HG02938 (cell line): ENCODE measurements at regions not wholly inside any gene's neighbourhood (a gene's known extent, or its start where the extent isn't known, plus 50 kb on each side); places are given as distances from the start of the nearest gene placed in this dataset.

Experiments
- ATAC-seq: cut with Tn5 transposase; IDR thresholded peaks from one replicate; pipeline ENCODE4 v1.9.1; 2021; ENCODE audit warnings: mild to moderate bottlenecking, moderate library complexity; ENCODE audit not compliant: unreplicated experiment

DNA sequence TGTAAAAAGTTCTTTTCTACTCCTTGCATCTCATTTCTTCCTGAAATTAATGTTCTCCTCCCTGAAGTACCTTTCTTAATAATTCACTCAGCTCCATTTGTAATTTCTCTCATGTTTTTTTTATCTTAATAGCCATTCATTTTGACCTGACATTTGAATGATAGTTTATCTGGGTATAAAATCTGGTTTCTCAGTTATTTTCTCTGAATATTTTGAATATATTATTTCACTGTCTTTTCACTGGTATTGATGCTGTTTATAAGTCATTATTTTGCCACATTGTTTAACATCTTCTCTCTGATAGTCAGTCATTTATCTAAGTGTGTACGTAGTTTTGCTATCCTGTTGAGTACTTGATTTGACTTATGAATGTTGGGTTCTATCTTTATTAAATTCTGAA lies 68.8 kb upstream of the ARHGAP18 start:
- ATAC-seq, result no peak

GRCh38 chr6:129777371-129777770 lies 67.4 kb upstream of the ARHGAP18 start:
- no peak for ATAC-seq

DNA sequence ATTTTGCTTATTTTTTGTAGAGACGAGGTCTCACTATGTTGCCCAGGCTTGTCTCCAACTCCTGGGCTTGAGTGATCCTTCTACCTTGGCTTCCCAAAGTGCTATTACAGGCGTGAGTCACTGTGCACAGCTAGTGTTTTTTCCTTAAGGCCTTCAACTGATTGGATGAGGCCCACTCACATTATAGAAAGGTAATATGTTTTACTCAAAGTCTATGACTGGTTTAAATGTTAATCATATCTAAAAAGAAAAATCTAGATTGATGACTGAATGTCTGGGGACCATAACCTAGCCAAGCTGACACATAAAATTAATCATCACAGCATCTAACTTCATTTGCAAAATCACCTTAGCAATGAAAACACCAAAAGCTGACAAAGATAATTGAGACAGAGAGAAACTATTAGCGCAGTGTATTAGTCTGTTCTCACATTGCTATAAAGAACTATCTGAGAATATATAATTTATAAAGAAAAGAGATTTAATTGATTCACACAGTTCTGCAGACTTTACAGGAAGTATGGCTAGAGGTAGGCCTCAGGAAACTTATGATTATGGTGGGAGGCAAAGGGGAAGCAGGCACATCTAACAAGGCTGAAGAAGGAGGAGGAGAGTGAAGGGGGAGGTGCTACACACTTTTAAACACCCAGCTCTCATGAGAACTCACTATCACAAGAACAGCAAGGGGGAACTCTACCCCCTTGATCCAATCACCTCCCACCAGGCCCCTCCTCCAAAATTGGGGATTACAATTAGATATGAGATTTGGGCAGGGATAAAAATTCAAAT lies 66.8 kb upstream of the ARHGAP18 start:
- ATAC-seq, result no peak

- peak; percentile 50 for ATAC-seq
Observed at GRCh38 chr6:129774697-129775447, 64.9 kb upstream of the ARHGAP18 start.

DNA sequence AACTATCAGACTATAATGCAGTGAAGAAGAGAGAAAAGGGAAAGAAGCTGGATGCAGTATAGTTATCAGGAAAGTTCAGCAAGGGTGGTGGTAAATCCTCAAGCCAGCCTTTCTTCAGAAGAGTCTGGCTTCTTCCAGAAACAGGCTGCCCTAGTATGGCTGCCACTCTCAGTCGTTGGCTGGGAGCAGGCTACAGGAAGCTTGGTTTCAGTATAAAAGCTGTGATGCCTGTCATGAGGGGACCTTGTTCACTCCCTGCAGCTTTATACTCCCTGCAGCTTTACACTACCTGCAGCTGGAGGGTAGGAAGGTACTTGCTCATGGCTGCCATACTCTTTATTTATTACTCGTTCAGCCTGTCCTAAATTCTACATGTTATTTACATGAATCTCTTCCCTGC lies 63.3 kb upstream of the ARHGAP18 start:
- ATAC-seq, result no peak

DNA sequence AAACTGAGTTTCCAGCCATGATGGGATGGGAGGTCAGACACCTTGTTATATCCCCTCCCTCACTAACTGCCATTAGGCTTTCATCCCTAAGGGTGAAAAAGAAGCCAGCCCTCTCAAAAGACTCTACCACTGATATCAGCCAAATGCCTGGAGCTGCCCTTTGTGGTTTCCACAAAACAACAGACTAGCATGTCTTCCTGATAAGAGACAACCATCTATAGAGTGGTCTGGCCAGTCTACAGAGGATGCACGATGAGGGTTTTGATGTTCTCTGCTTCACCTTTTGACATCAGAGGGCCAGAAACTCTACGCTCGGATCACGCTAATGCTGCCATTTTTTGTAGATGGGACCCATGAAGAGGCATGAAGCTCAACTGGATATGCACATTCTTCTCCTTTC lies 61.7 kb upstream of the ARHGAP18 start:
- ATAC-seq, result no peak

DNA sequence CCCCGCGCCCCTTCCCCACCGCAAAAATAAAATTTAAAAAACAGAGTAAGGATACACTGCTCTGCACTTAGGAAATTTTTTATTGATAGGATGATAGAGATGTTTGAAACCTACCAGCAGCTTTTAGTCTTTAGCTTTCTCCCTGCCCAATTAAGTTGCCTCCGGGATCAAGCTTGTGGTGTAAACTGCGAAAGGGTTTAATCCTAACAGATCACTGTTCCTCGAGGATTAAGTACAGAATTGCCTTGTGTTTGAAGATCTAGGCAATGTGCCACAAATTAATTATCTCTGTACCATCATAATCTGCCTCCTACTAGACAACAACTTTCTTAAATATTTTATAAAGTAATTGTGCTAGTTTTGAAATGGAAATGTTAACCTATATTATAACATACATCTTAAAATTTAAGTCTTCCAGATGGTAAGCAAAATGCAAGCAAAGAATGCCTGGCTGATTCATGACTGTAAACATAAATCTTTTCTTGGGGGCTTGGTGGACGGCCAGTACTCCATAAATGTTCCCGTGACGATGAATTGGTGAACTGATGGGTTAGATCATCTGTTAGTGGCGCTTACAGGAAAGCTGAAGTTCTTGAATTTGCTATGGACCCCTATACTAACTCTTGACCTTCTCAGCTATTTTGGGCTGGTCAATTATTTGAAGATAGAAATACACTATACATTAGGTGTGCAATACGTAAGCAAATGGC lies 58.0 kb upstream of the ARHGAP18 start:
- ATAC-seq, result no peak

- peak; percentile 86 for ATAC-seq
Observed at GRCh38 chr6:129766959-129767728, 57.2 kb upstream of the ARHGAP18 start.

GRCh38 chr6:129764761-129765407 lies 54.9 kb upstream of the ARHGAP18 start:
- no peak for ATAC-seq

DNA sequence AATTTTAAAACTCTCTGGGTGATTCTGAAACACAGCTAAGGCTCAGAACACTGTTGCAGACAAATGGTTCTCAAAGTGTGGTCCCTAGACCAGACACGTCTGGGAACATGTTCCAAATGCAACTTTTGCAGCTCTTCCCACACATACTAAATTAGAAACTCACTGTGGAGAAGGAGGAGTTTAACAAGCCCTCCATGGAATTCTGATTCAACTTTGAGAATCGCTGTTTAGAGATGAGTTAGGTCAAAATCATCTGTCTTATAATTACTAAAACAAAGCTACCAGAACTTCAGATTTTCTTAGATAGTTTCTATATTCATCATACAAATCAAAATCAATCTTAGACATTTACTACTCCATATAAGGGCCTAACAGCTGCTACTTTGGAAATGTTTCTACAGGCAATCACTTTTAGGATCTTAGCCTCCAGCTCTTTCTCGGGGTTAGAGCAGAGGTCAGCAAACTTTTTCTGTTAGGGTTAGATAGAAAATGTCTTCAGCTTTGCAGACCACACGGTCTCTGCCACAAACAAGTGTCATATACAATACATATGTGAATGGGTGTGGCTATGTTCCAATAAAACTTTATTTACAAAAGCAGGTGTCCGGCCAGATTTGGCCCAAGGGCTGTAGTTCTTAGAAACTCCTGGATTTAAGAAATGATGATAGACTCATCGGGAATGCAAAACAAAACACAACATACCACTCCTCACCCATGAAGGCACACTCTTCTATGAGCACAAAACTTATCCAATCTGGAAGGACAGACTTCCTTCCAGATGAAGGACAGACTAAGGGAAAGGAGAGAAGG lies 50.0 kb upstream of the ARHGAP18 start:
- no peak for ATAC-seq
